Uterus (tissue), 2 donors: ENCODE measurements at regions not wholly inside any gene's neighbourhood (a gene's known extent, or its start where the extent isn't known, plus 50 kb on each side); places are given as distances from the start of the nearest gene placed in this dataset.

Source experiments
- CTCF ChIP-seq, 4 experiments: fragments of 200-600 bp in 2 of 4; fragments of 450-650 bp in 2 of 4; sonication (generic) in 2 of 4; IDR thresholded peaks; one replicate each; pipeline ENCODE4 v1.5.1; 2016 to 2019; ENCODE audit warnings: antibody characterized with exemption in 4 of 4, mild to moderate bottlenecking in 2 of 4, moderate library complexity in 1 of 4
- POLR2A ChIP-seq, 2 donors: fragments of 450-650 bp; IDR thresholded peaks; one replicate each; pipeline ENCODE4 v1.6.1; 2016; ENCODE audit warnings: antibody characterized with exemption in 2 of 2, mild to moderate bottlenecking in 1 of 2, moderate library complexity in 1 of 2

DNA sequence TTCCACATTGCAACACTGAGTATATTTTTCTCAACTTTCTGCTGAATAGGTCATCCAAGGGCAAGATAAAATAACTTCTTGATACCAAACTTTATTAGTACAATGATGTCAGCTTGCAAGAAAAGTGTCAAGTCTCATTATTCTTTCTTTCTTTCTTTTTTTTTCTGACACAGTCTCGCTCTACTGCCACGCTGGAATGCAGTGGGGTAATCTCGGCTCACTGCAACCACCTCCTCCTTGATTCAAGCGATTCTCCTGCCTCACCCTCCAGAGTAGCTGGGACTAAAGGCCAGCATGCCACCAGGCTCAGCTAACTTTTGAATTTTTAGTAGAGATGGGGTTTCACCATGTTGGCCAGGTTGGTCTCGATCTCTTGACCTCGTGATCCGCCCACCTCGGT, 523.4 kb downstream of the FSCB start:
- TF ChIP-seq CTCF (IDR thresholded peaks at IDR 0.05), result no peak
- no peak for TF ChIP-seq POLR2A (IDR thresholded peaks at IDR 0.05)
